GM23338 (cell line): ENCODE measurements at regions not wholly inside any gene's neighbourhood (a gene's known extent, or its start where the extent isn't known, plus 50 kb on each side); places are given as distances from the start of the nearest gene placed in this dataset.

ENCODE experiments used
- ATAC-seq: fragments of 200-7000 bp; cut with Tn5 transposase; 3 replicates; pipeline ENCODE4 v1.9.1; 2020
- DNase-seq: peaks from one replicate; pipeline ENCODE4 v3.0.0-alpha.2; 2015; ENCODE audit warnings: low spot score
- H2AFZ ChIP-seq: fragments of 200-600 bp; sonication (generic); 2 replicates; pipeline ENCODE4 v1.8.0; 2016; ENCODE audit warnings: antibody characterized with exemption, mild to moderate bottlenecking, moderate library complexity
- H3F3A ChIP-seq: fragments of 200-600 bp; sonication (generic); replicated peaks from 2 replicates; pipeline ENCODE4 v1.8.0; 2017; ENCODE audit warnings: antibody characterized with exemption, mixed run types, low read depth
- H3K27ac ChIP-seq: fragments of 200-600 bp; sonication (generic); 2 replicates; pipeline ENCODE4 v1.6.1; 2016; ENCODE audit warnings: low read depth
- H3K27me3 ChIP-seq: fragments of 200-600 bp; sonication (generic); 2 replicates; pipeline ENCODE4 v1.8.0; 2016; ENCODE audit warnings: mild to moderate bottlenecking, mixed run types, moderate library complexity; ENCODE audit not compliant: insufficient read depth
- H3K36me3 ChIP-seq: fragments of 200-600 bp; sonication (generic); 2 replicates; pipeline ENCODE4 v1.8.0; 2016; ENCODE audit warnings: mild to moderate bottlenecking; ENCODE audit not compliant: insufficient read depth
- H3K4me1 ChIP-seq: fragments of 200-600 bp; sonication (generic); 2 replicates; pipeline ENCODE4 v1.8.0; 2016; ENCODE audit warnings: mild to moderate bottlenecking, moderate library complexity; ENCODE audit not compliant: insufficient read depth
- H3K4me2 ChIP-seq: fragments of 200-600 bp; sonication (generic); 2 replicates; pipeline ENCODE4 v1.7.1; 2017; ENCODE audit warnings: mixed run types
- H3K4me3 ChIP-seq: fragments of 200-600 bp; sonication (generic); 2 replicates; pipeline ENCODE4 v1.6.1; 2016; ENCODE audit warnings: mixed run types
- H3K79me2 ChIP-seq: fragments of 200-600 bp; sonication (generic); replicated peaks from 2 replicates; pipeline ENCODE4 v1.8.0; 2017; ENCODE audit warnings: mild to moderate bottlenecking; ENCODE audit not compliant: insufficient read depth
- H3K9me2 ChIP-seq: fragments of 200-600 bp; sonication (generic); 2 replicates; pipeline ENCODE4 v1.8.0; 2017; ENCODE audit not compliant: insufficient read depth
- H4K20me1 ChIP-seq: fragments of 200-600 bp; sonication (generic); replicated peaks from 2 replicates; pipeline ENCODE4 v1.8.0; 2017; ENCODE audit warnings: mild to moderate bottlenecking; ENCODE audit not compliant: insufficient read depth
- H3K27ac Mint-ChIP-seq: 2 replicates; pipeline ENCODE4 v1.8.0; 2020; ENCODE audit warnings: inconsistent platforms, mild to moderate bottlenecking, moderate library complexity, mixed read lengths
- H3K27me3 Mint-ChIP-seq: 3 replicates; pipeline ENCODE4 v1.8.0; 2022; ENCODE audit warnings: low read depth, mild to moderate bottlenecking, moderate library complexity, mixed read lengths, inconsistent platforms; ENCODE audit not compliant: insufficient read depth, poor library complexity
- H3K36me3 Mint-ChIP-seq: 3 replicates; pipeline ENCODE4 v1.8.0; 2021; ENCODE audit warnings: low read depth, mild to moderate bottlenecking, inconsistent platforms, moderate library complexity, mixed read lengths
- H3K4me1 Mint-ChIP-seq: 3 replicates; pipeline ENCODE4 v1.8.0; 2020; ENCODE audit warnings: mild to moderate bottlenecking, inconsistent platforms, mixed read lengths
- H3K4me3 Mint-ChIP-seq: 3 replicates; pipeline ENCODE4 v1.8.0; 2021; ENCODE audit warnings: moderate library complexity, mild to moderate bottlenecking, inconsistent platforms, mixed read lengths
- H3K9me3 Mint-ChIP-seq: 3 replicates; pipeline ENCODE4 v1.8.0; 2020; ENCODE audit warnings: moderate library complexity, mild to moderate bottlenecking, inconsistent platforms, mixed read lengths
- CREB1 ChIP-seq: fragments of 250-450 bp; sonication (Bioruptor Pico); IDR thresholded peaks from 2 replicates; pipeline ENCODE4 v1.5.0; 2020; ENCODE audit warnings: low read depth, mild to moderate bottlenecking, moderate library complexity
- EZH2 ChIP-seq: fragments of 200-600 bp; sonication (generic); IDR thresholded peaks from one replicate; pipeline ENCODE4 v1.8.0; 2017; ENCODE audit warnings: antibody characterized with exemption, mild to moderate bottlenecking, low read depth; ENCODE audit not compliant: unreplicated experiment
- EZH2phosphoT487 ChIP-seq: fragments of 200-600 bp; sonication (generic); IDR thresholded peaks from one replicate; pipeline ENCODE4 v1.8.1; 2018; ENCODE audit warnings: antibody characterized with exemption; ENCODE audit not compliant: unreplicated experiment
- JUNB ChIP-seq: IDR thresholded peaks from one replicate; pipeline ENCODE4 v1.6.1; 2016; ENCODE audit warnings: antibody characterized with exemption; ENCODE audit not compliant: unreplicated experiment
- NANOG ChIP-seq: IDR thresholded peaks from 2 replicates; pipeline ENCODE4 v1.6.1; 2016; ENCODE audit warnings: antibody characterized with exemption, borderline replicate concordance
- POLR2AphosphoS5 ChIP-seq: IDR thresholded peaks from 2 replicates; pipeline ENCODE4 v1.6.1; 2016; ENCODE audit warnings: antibody characterized with exemption, low read depth
- ZNF331 ChIP-seq: fragments of 250-450 bp; sonication (Bioruptor Pico); IDR thresholded peaks from 2 replicates; pipeline ENCODE4 v1.5.0; 2020; ENCODE audit warnings: low read depth, mild to moderate bottlenecking, moderate library complexity
- TF ChIP-seq, protein P1 (sequence below), 2 experiments: fragments of 200-600 bp in 1 of 2; sonication (generic) in 1 of 2; conservative IDR thresholded peaks; 2 replicates each; pipeline versions ENCODE4 v1.5.1 to v1.6.1; 2016 to 2017; ENCODE audit warnings: antibody characterized with exemption in 2 of 2, low read depth in 2 of 2, mild to moderate bottlenecking in 2 of 2, moderate library complexity in 1 of 2
- TF ChIP-seq, protein P2 (sequence below): IDR thresholded peaks from one replicate; pipeline ENCODE4 v1.6.1; 2018; ENCODE audit warnings: antibody characterized with exemption; ENCODE audit not compliant: unreplicated experiment
- TF ChIP-seq, protein P3 (sequence below): IDR thresholded peaks from 2 replicates; pipeline ENCODE4 v1.6.1; 2016; ENCODE audit warnings: antibody characterized with exemption

DNA sequence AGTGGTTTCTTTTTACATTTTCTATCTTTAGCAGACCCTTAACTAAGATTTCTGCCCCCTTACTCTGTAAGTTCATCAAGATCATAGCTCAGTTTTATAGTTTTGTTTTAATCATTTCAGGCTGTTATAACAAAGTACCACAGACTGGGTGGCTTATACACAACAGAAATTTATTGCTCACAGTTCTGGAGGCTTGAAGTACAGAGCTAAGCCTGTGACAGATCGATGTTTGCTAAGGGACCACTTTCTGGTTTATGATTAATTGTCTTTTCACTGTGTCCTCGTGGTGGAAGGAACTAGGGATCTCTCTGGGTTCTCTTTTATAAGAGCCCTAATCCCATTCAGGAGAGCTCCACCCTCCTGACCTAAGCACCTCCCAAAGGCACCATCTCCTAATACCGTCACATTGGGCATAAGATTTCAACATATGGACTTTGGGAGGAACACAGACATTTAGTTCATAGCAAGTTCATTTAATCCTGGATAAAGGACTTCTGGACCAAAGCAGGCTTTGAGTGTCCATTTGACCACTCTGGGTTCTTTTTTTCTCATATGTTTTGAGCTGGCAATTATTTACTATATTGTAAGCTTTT lies 137.0 kb upstream of the IL15 start:
- DNase-seq (no peak), ATAC-seq (no peak)
- H3K4me3 Mint-ChIP-seq = no peak overlapping the region
- H3K9me2 ChIP-seq = peaks cover 2% of the 10 kb centered on the region; the same call in 1 of the 2 replicates
- H3K9me3 Mint-ChIP-seq = no peaks in the 10 kb centered on the region
- H3K36me3 Mint-ChIP-seq = no peaks in the 10 kb centered on the region; the same call in 2 of the 3 replicates
- H3K79me2 ChIP-seq = no peaks in the 10 kb centered on the region
- H3K27me3 ChIP-seq = no peaks in the 10 kb centered on the region
- no peaks in the 10 kb centered on the region for H4K20me1 ChIP-seq
- no peak overlapping the region for H3K4me3 ChIP-seq
- H3K27me3 Mint-ChIP-seq = no peaks in the 10 kb centered on the region
- H3K27ac ChIP-seq = no peak overlapping the region
- TF ChIP-seq, protein P1, sequence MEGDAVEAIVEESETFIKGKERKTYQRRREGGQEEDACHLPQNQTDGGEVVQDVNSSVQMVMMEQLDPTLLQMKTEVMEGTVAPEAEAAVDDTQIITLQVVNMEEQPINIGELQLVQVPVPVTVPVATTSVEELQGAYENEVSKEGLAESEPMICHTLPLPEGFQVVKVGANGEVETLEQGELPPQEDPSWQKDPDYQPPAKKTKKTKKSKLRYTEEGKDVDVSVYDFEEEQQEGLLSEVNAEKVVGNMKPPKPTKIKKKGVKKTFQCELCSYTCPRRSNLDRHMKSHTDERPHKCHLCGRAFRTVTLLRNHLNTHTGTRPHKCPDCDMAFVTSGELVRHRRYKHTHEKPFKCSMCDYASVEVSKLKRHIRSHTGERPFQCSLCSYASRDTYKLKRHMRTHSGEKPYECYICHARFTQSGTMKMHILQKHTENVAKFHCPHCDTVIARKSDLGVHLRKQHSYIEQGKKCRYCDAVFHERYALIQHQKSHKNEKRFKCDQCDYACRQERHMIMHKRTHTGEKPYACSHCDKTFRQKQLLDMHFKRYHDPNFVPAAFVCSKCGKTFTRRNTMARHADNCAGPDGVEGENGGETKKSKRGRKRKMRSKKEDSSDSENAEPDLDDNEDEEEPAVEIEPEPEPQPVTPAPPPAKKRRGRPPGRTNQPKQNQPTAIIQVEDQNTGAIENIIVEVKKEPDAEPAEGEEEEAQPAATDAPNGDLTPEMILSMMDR (conservative IDR thresholded peaks at IDR 0.05; ENCODE audit: low read depth in 2 of 2) = no peak
- TF ChIP-seq EZH2phosphoT487 (no peak), JUNB (no peak), EZH2 (no peak), CREB1 (CRISPR knock-in tag) (no peak), POLR2AphosphoS5 (no peak), ZNF331 (CRISPR knock-in tag) (no peak)
- TF ChIP-seq, protein P2, sequence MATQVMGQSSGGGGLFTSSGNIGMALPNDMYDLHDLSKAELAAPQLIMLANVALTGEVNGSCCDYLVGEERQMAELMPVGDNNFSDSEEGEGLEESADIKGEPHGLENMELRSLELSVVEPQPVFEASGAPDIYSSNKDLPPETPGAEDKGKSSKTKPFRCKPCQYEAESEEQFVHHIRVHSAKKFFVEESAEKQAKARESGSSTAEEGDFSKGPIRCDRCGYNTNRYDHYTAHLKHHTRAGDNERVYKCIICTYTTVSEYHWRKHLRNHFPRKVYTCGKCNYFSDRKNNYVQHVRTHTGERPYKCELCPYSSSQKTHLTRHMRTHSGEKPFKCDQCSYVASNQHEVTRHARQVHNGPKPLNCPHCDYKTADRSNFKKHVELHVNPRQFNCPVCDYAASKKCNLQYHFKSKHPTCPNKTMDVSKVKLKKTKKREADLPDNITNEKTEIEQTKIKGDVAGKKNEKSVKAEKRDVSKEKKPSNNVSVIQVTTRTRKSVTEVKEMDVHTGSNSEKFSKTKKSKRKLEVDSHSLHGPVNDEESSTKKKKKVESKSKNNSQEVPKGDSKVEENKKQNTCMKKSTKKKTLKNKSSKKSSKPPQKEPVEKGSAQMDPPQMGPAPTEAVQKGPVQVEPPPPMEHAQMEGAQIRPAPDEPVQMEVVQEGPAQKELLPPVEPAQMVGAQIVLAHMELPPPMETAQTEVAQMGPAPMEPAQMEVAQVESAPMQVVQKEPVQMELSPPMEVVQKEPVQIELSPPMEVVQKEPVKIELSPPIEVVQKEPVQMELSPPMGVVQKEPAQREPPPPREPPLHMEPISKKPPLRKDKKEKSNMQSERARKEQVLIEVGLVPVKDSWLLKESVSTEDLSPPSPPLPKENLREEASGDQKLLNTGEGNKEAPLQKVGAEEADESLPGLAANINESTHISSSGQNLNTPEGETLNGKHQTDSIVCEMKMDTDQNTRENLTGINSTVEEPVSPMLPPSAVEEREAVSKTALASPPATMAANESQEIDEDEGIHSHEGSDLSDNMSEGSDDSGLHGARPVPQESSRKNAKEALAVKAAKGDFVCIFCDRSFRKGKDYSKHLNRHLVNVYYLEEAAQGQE = no peak
- no peaks in the 10 kb centered on the region for H3K36me3 ChIP-seq
- H3K4me2 ChIP-seq = no peak overlapping the region
- H3K27ac Mint-ChIP-seq = no peak overlapping the region
- H3K4me1 ChIP-seq = no peaks in the 10 kb centered on the region
- no peaks in the 10 kb centered on the region for H3K4me1 Mint-ChIP-seq
- no peaks in the 10 kb centered on the region for H3F3A ChIP-seq
- no peak overlapping the region for H2AFZ ChIP-seq

DNA sequence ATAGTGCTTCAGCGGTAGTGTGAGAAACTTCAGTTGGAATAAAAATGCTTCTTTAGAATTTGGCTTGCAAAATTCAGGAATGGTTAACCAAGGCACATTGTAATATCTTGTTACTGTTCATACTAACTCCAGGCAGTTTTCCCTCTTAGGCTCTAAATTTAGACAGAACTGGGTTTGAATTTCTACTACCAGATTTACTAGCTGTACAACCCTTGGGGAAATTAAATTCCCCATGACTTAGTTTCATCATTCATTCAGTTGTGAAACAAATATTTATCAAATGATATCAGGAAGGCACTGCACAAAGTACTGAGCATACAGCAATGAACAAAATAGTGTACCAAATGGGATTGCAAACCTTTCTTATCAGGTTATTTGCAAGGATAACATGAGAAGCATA lies 135.0 kb upstream of the IL15 start:
- no peak overlapping the region for H3K4me3 Mint-ChIP-seq
- H3K79me2 ChIP-seq = no peaks in the 10 kb centered on the region
- TF ChIP-seq, protein P2 = no peak
- TF ChIP-seq NANOG = no peak
- TF ChIP-seq EZH2phosphoT487 = no peak
- TF ChIP-seq, protein P3, sequence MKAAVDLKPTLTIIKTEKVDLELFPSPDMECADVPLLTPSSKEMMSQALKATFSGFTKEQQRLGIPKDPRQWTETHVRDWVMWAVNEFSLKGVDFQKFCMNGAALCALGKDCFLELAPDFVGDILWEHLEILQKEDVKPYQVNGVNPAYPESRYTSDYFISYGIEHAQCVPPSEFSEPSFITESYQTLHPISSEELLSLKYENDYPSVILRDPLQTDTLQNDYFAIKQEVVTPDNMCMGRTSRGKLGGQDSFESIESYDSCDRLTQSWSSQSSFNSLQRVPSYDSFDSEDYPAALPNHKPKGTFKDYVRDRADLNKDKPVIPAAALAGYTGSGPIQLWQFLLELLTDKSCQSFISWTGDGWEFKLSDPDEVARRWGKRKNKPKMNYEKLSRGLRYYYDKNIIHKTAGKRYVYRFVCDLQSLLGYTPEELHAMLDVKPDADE = no peak
- no peak for TF ChIP-seq POLR2AphosphoS5
- no peak for TF ChIP-seq JUNB

More for the DNA sequence above, 135.0 kb upstream of the IL15 start:
- no peak for ATAC-seq
- Histone ChIP-seq H3K4me1 (no peaks in the 10 kb centered on the region), H3K4me3 (no peak overlapping the region), H3K9me2 (peaks cover 2% of the 10 kb centered on the region; the same call in 1 of the 2 replicates), H4K20me1 (no peaks in the 10 kb centered on the region), H2AFZ (no peak overlapping the region), H3K36me3 (no peaks in the 10 kb centered on the region), H3K4me2 (no peak overlapping the region), H3K27me3 (no peaks in the 10 kb centered on the region), H3K27ac (no peak overlapping the region), H3F3A (no peaks in the 10 kb centered on the region)
- no peaks in the 10 kb centered on the region for H3K27me3 Mint-ChIP-seq
- H3K27ac Mint-ChIP-seq = no peak overlapping the region
- H3K9me3 Mint-ChIP-seq = peaks cover 2% of the 10 kb centered on the region; the same call in 1 of the 3 replicates
- no peak for DNase-seq
- H3K36me3 Mint-ChIP-seq = no peaks in the 10 kb centered on the region; the same call in 2 of the 3 replicates
- H3K4me1 Mint-ChIP-seq = no peaks in the 10 kb centered on the region
